Non-pigmented ciliary epithelial cell (primary cell): ENCODE measurements at regions not wholly inside any gene's neighbourhood (a gene's known extent, or its start where the extent isn't known, plus 50 kb on each side); places are given as distances from the start of the nearest gene placed in this dataset.
"Not testable (repeated sequence)": the region's sequence is repeated elsewhere in the genome, so short reads cannot be mapped to it uniquely, and the experiment has no call there.

Experiments
- DNase-seq: peaks from one replicate; pipeline ENCODE4 v3.0.0-alpha.2; 2010; ENCODE audit warnings: low read depth

DNA sequence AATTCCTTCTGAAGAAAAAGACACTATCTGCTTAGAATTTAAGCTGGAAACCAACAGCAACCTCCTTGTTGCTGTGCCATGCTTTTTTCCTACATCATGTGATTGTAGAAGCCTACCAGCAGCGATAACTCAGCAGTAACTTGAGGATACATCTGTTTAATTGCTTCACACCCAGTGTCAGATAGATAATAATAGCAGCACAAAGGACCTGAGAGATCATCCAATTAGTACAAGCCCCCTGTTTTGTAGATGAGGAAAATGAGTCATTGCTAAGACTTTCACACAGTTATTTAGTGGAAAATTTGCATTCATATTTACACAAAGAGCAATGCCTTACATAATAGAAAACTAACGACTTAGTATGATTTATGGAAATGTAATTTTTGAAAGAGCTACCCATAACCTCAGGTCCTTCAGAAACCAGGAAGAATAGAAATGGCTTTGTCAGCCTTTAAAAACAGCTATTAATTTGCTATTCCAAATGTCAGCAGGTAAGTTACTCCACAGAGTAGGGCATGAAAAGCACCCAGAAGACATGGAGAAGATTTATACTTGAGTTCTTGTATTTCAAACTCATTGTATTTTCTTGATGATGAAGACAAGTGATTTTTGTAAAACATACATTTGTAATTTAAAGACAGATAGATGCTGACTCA, 93.7 kb upstream of the SGCG start:
- no peak for DNase-seq

DNA sequence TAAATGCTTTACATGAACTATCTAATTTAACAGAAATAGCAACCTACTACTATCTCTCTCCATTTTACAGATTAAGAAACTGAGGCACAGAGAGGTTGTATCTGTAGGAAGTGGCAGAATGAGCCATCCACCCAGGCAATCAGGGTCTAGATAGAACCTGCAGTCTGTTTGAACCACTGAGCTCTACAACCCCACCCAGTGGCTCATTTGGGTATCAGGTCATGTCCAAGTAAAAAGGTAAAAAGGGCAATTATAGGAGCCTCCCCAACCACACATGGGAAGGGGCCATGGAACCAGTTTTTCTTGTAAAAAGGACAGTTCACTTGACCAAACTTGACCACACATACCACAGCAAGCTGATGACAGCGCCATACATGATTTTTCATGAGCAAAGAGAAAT, 92.9 kb upstream of the SGCG start:
- no peak for DNase-seq

DNA sequence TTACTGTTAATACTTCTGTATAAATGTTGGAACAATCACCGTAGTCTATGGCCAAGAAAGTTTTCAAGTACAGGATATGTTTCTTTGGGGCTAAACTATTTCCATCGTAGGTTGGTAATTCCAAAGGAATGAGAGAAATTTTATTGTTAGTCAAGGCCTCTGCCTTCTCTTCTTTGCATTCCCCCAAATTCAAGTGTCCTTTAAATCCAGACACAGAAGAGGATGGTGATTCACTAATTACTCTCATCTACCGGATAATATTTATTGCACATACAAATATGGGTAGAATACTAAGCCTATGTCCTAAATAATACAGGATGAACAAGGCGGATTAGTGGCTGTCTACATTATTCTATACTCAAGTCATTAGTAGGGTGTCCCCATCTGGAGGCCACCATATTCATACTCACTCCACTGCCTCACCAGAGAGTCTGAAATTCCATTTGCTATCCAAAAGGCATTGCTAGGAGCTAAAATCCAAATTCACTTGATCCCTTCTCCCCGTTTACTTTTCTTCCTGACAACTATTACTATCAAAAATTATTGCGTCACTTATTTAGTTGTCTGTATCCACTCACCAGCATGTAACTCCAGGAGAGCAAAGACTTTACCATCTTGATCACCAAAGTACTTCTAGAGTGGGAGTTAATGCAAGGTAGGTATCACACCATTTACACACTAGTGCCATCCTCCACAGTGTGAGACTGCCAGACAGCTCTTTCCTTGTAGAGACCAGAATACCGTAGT, 82.4 kb upstream of the SGCG start:
- DNase-seq, result no peak

DNA sequence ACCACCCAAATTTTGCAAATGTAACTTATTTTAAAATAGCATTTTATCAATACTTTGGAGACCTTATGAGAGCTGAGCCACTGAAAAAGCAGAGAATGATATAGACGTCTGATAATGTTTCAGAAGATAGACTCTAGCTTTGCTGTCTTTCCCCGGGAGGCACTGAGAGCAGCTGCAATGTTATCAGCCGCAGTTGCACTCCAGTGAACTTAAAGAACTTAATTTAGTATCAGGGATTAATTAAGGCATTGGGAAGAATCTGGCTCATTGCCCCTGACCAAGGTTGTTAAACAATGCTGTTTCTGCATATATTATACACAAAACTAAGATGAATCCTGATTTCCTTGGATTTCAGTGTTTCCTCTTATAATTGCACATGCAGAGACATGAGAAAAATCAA, 75.7 kb upstream of the SGCG start:
- no peak for DNase-seq

DNA sequence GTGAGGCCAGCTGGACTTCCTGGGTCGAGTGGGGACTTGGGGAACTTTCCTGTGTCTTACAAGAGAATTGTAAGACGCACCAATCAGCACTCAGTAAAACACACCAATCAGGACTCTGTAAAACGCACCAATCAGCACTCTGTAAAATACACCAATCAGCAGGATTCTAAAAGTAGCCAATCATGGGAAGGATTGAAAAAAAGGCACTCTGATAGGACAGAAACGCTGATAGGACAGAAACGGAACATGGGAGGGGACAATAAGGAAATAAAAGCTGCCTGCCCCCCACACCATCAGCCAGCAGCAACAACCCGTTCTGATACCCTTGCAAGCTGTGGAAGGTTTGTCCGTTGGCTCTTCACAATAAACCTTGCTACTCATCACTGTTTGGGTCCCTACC, 73.1 kb upstream of the SGCG start:
- no peak for DNase-seq

DNA sequence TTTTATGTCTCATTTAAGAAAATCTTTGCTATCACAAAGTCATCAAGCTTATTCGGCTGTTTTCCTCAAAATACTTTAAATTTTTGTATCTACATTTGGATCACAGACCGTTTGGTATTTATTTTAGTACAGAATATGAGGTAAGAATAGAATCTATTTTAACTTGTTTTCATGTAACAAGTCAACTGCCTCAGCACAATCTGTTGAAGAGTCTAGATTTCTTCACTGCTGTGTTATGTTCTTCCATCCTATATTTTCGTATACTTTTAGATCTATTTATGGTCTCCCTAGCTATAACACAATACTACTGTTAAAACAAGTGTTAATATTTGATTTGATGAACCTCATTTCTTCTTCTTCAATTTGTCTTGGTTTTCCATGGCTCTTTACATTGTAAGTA, 61.6 kb upstream of the SGCG start:
- no peak for DNase-seq

DNA sequence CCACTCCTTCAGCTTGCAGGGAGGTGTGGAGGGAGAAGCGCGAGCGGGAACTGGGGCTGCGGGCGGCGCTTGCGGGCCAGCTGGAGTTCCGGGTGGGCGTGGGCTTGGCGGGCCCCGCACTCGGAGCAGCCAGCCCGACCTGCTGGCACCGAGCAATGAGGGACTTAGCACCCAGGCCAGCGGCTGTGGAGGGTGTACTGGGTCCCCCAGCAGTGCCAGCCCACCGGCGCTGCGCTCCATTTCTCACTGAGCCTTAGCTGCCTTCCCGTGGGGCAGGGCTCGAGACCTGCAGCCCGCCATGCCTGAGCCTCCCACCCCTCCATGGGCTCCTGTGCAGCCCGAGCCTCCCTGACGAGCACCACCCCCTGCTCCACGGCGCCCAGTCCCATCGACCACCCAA, 53.2 kb upstream of the SGCG start:
- not testable (repeated sequence) for DNase-seq

DNA sequence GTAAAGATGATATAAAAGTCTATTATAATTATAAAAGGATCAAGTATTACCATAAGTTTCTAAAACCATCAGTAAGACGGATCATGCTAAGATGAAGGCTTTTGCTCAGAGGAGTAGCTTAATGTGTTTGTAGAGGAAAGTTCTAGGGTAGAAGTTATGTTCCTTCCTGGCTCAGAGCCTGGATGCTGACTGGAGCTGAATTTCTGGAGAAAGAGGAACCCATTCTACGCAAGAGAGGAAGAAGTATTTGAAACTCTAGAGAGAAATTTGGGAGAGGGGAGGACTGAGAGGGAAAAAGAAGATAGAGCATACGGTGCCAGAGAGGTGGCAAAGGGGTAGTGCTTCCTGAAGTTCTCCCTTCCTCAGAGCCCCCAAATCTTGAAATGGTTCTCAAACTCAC, 51.4 kb upstream of the SGCG start:
- no peak for DNase-seq
